Tibial artery (tissue), 4 donors: ENCODE measurements at regions not wholly inside any gene's neighbourhood (a gene's known extent, or its start where the extent isn't known, plus 50 kb on each side); places are given as distances from the start of the nearest gene placed in this dataset.

Experiments
- DNase-seq, 2 donors: peaks; one replicate each; pipeline ENCODE4 v3.0.0-alpha.2; 2019
- H3K27ac ChIP-seq, 2 donors: fragments of 200-600 bp; sonication (generic) in 1 of 2; 1 replicate in 1 of 2; 2 replicates in 1 of 2; pipeline ENCODE4 v1.5.1; 2018 to 2019; ENCODE audit warnings: mild to moderate bottlenecking in 1 of 2
- H3K27me3 ChIP-seq, 2 donors: fragments of 200-600 bp; sonication (generic) in 1 of 2; one replicate each; pipeline versions ENCODE4 v1.5.1 to v1.6.0; 2016 to 2019
- H3K36me3 ChIP-seq, 3 donors: fragments of 200-600 bp; sonication (generic) in 2 of 3; one replicate each; pipeline ENCODE4 v1.5.1; 2016 to 2019; ENCODE audit warnings: mild to moderate bottlenecking in 2 of 3
- H3K4me1 ChIP-seq, 4 donors: fragments of 200-600 bp; sonication (generic) in 2 of 4; 1 replicate in 3 of 4; 2 replicates in 1 of 4; pipeline ENCODE4 v1.5.1; 2016 to 2019
- H3K4me3 ChIP-seq, 2 donors: fragments of 200-600 bp; sonication (generic) in 1 of 2; 1 replicate in 1 of 2; 2 replicates in 1 of 2; pipeline ENCODE4 v1.5.1; 2018 to 2019; ENCODE audit warnings: mild to moderate bottlenecking in 2 of 2
- H3K9me3 ChIP-seq, 3 donors: fragments of 200-600 bp; sonication (generic) in 1 of 3; one replicate each; pipeline ENCODE4 v1.5.1; 2016 to 2019
- CTCF ChIP-seq, 2 experiments: fragments of 200-600 bp in 1 of 2; fragments of 450-650 bp in 1 of 2; IDR thresholded peaks; one replicate each; pipeline ENCODE4 v1.5.1; 2017 to 2019; ENCODE audit warnings: antibody characterized with exemption in 2 of 2, mild to moderate bottlenecking in 1 of 2, moderate library complexity in 1 of 2
- intact Hi-C: fragments of 100-400 bp; cut with DNase I; formaldehyde crosslinking; loops from one replicate; pipeline ENCODE4 v1.15.0; 2023; ENCODE audit warnings: low total_unique reads

- no peaks in the 10 kb centered on the region for H3K27me3 ChIP-seq
- no peak overlapping the region for H3K27ac ChIP-seq
- no peaks in the 10 kb centered on the region for H3K9me3 ChIP-seq
- no peaks in the 10 kb centered on the region for H3K4me1 ChIP-seq
- peaks cover 6 to 26% (median 9%) of the 10 kb centered on the region in 3 donors for H3K36me3 ChIP-seq
- no peak overlapping the region for H3K4me3 ChIP-seq
- no peak for TF ChIP-seq CTCF (IDR thresholded peaks at IDR 0.05)
- no peak for DNase-seq
- intact Hi-C loops = no loop called here
Observed at GRCh38 chr22:25508761-25509321, 55.6 kb upstream of the GRK3 start.

- DNase-seq = no peak
Observed at GRCh38 chr22:25509374-25509791, 55.1 kb upstream of the GRK3 start.

GRCh38 chr22:25510876-25511275 is 53.6 kb upstream of the GRK3 start:
- Histone ChIP-seq H3K4me3 (no peak overlapping the region), H3K27ac (no peak overlapping the region), H3K36me3 (peaks cover 6 to 26% (median 9%) of the 10 kb centered on the region in 3 donors), H3K4me1 (no peaks in the 10 kb centered on the region), H3K27me3 (no peaks in the 10 kb centered on the region), H3K9me3 (no peaks in the 10 kb centered on the region)
- no peak for TF ChIP-seq CTCF (IDR thresholded peaks at IDR 0.05)
- DNase-seq = no peak
- intact Hi-C loops = no loop called here

More at GRCh38 chr22:25509374-25509791, 55.1 kb upstream of the GRK3 start:
- no peak for TF ChIP-seq CTCF (IDR thresholded peaks at IDR 0.05)
- Histone ChIP-seq H3K4me1 (no peaks in the 10 kb centered on the region), H3K27ac (no peak overlapping the region), H3K4me3 (no peak overlapping the region), H3K9me3 (no peaks in the 10 kb centered on the region), H3K36me3 (peaks cover 6 to 26% (median 9%) of the 10 kb centered on the region in 3 donors), H3K27me3 (no peaks in the 10 kb centered on the region)
- intact Hi-C loops = no loop called here

- no peak for TF ChIP-seq CTCF (IDR thresholded peaks at IDR 0.05)
- Histone ChIP-seq H3K36me3 (peaks cover 6 to 26% (median 9%) of the 10 kb centered on the region in 3 donors), H3K27me3 (no peaks in the 10 kb centered on the region), H3K4me1 (no peaks in the 10 kb centered on the region), H3K27ac (no peak overlapping the region), H3K9me3 (no peaks in the 10 kb centered on the region), H3K4me3 (no peak overlapping the region)
- DNase-seq = no peak
- intact Hi-C loops = no loop called here
Observed at GRCh38 chr22:25511725-25512124, 52.8 kb upstream of the GRK3 start.

- Histone ChIP-seq H3K4me1 (no peaks in the 10 kb centered on the region), H3K27ac (no peak overlapping the region), H3K4me3 (no peak overlapping the region), H3K36me3 (peaks cover 6 to 22% (median 9%) of the 10 kb centered on the region in 3 donors), H3K27me3 (no peaks in the 10 kb centered on the region), H3K9me3 (no peaks in the 10 kb centered on the region)
- intact Hi-C loops = no loop called here
- DNase-seq = no peak
- no peak for TF ChIP-seq CTCF (IDR thresholded peaks at IDR 0.05)
Observed at GRCh38 chr22:25514436-25515180, 49.9 kb upstream of the GRK3 start.
